Lung (tissue), 11 donors: ENCODE measurements at regions not wholly inside any gene's neighbourhood (a gene's known extent, or its start where the extent isn't known, plus 50 kb on each side); places are given as distances from the start of the nearest gene placed in this dataset.

Experiments used
- ATAC-seq: fragments of 200-7000 bp; cut with Tn5 transposase; one replicate; pipeline ENCODE4 v1.9.1; 2020; ENCODE audit warnings: moderate number of reproducible peaks; ENCODE audit not compliant: insufficient read depth, low FRiP score
- DNase-seq, 3 donors: peaks; one replicate each; pipeline ENCODE4 v3.0.0-alpha.2; 2013 to 2017
- H3K27ac ChIP-seq, 2 donors: one replicate each; pipeline ENCODE4 v1.5.1; 2013; ENCODE audit warnings: mild to moderate bottlenecking in 2 of 2, moderate library complexity in 2 of 2, control low read depth in 1 of 2, inconsistent platforms in 1 of 2, low read depth in 1 of 2, low read length in 1 of 2
- H3K27me3 ChIP-seq, 3 donors: one replicate each; pipeline ENCODE4 v1.5.1; 2013; ENCODE audit warnings: low read length in 2 of 3; ENCODE audit not compliant: control insufficient read depth in 3 of 3, insufficient read depth in 3 of 3
- H3K36me3 ChIP-seq, 4 donors: one replicate each; pipeline ENCODE4 v1.5.1; 2013; ENCODE audit warnings: low read length in 4 of 4, mild to moderate bottlenecking in 1 of 4, moderate library complexity in 1 of 4; ENCODE audit not compliant: control insufficient read depth in 4 of 4, insufficient read depth in 4 of 4
- H3K4me1 ChIP-seq, 5 donors: one replicate each; pipeline ENCODE4 v1.5.1; 2013; ENCODE audit warnings: low read length in 5 of 5, mild to moderate bottlenecking in 2 of 5, moderate library complexity in 1 of 5; ENCODE audit not compliant: control insufficient read depth in 5 of 5, insufficient read depth in 5 of 5
- H3K4me3 ChIP-seq: one replicate; pipeline ENCODE4 v1.5.1; 2013; ENCODE audit warnings: mild to moderate bottlenecking, control low read depth, moderate library complexity
- H3K9ac ChIP-seq, 2 donors: one replicate each; pipeline ENCODE4 v1.5.1; 2013; ENCODE audit warnings: low read length in 2 of 2, control low read depth in 1 of 2; ENCODE audit not compliant: insufficient read depth in 1 of 2
- H3K9me3 ChIP-seq, 4 donors: one replicate each; pipeline ENCODE4 v1.5.1; 2013; ENCODE audit warnings: low read length in 3 of 4, mild to moderate bottlenecking in 1 of 4, moderate library complexity in 1 of 4; ENCODE audit not compliant: control insufficient read depth in 4 of 4, insufficient read depth in 3 of 4
- WGBS, 2 donors: extraction: QIAGEN DNeasy Blood & Tissue Kit; methylation state at CpG; one replicate each; pipeline ENCODE4 v1.1.7; 2013; 5-methylcytosine and 5-hydroxymethylcytosine counted together
- TF ChIP-seq, protein P1 (sequence below): IDR thresholded peaks from 2 replicates; pipeline ENCODE4 v1.5.1; 2012; ENCODE audit warnings: mild to moderate bottlenecking; ENCODE audit errors: control extremely low read depth, extremely low read depth
- donor health status: control.
- donor health status: control.
- donor health status: Bipolar disorder and iron deficiency.
- donor health status: healthy.
- donor health status: DM: yes; HTN: yes; CAD: no.

DNA sequence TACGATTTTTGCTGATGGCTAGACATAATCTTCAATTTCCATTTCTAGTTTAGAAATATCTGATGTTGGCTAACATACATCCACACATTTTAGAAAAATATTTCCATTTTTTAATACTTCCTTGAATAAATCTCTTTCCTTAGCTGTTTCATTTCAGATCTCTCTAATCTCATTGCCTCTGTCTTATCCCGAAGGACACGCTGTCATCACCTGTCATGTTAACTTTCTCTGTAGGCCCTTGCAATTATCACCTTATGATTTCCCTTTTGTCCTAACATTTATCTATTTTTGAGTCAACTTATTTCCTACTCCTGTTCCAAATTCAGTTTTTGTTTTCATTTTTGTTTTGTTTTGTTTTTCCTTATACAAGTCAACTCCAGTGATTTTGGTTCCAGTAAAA, 173.1 kb upstream of the POM121L12 start:
- no peak for DNase-seq
- H3K4me3 ChIP-seq = no peak overlapping the region
- H3K9ac ChIP-seq = no peak overlapping the region
- peaks cover 0 to 10% (median 7%) of the 10 kb centered on the region in 4 donors for H3K9me3 ChIP-seq
- H3K4me1 ChIP-seq = no peaks in the 10 kb centered on the region
- H3K27ac ChIP-seq = no peak overlapping the region
- TF ChIP-seq, protein P1, sequence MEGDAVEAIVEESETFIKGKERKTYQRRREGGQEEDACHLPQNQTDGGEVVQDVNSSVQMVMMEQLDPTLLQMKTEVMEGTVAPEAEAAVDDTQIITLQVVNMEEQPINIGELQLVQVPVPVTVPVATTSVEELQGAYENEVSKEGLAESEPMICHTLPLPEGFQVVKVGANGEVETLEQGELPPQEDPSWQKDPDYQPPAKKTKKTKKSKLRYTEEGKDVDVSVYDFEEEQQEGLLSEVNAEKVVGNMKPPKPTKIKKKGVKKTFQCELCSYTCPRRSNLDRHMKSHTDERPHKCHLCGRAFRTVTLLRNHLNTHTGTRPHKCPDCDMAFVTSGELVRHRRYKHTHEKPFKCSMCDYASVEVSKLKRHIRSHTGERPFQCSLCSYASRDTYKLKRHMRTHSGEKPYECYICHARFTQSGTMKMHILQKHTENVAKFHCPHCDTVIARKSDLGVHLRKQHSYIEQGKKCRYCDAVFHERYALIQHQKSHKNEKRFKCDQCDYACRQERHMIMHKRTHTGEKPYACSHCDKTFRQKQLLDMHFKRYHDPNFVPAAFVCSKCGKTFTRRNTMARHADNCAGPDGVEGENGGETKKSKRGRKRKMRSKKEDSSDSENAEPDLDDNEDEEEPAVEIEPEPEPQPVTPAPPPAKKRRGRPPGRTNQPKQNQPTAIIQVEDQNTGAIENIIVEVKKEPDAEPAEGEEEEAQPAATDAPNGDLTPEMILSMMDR = no peak
- no peaks in the 10 kb centered on the region for H3K27me3 ChIP-seq
- 91 to 93% methylated on average over 3 of the region's 3 CpGs for WGBS, 2 donors
- no peaks in the 10 kb centered on the region for H3K36me3 ChIP-seq
- ATAC-seq = no peak

DNA sequence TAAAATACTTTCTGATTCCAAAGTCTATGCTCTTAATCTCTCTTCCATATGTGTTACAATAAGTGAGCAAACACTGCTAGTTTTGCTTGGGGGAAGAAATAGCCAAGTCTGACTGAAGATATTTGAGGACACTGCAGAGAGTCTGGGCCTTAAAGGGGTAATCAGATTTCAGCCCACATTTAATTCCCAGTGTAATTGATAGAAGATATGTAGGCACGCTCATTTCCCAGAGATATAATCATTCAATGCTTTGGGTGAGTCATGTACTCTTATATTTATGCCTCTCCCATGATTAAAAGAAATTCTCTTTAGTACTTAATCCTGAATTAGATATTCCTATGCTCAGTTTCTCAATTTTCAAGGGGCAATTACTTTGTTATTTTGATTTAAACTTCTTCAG, 178.1 kb upstream of the POM121L12 start:
- H3K36me3 ChIP-seq = no peaks in the 10 kb centered on the region
- H3K27ac ChIP-seq = no peak overlapping the region
- H3K27me3 ChIP-seq = no peaks in the 10 kb centered on the region
- H3K4me1 ChIP-seq = no peaks in the 10 kb centered on the region
- TF ChIP-seq, protein P1 = no peak
- DNase-seq = no peak
- H3K9ac ChIP-seq = no peak overlapping the region
- WGBS, 2 donors = 0 to 2% methylated on average over 1 of the region's 1 CpG
- H3K9me3 ChIP-seq = no peaks in the 10 kb centered on the region
- H3K4me3 ChIP-seq = no peak overlapping the region
- ATAC-seq = no peak

DNA sequence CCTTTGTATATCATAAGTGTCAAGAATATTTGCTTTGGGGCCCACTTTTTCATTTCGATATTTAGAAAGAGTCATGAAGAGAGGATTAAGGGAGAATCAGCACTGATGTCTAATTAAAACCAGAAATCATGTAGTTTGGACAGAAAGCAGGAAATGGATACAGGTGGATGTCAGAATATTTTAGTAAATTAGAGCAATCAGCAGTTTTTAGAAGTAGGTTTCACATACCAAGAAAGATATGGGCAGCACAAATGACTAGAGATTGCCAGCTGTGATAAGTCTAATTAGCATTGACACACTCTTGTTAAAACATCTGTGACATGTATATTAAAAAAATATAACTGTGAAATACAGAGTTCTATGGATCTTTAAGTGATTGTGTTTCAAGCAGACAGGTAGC, 180.8 kb upstream of the POM121L12 start:
- Histone ChIP-seq H3K36me3 (no peaks in the 10 kb centered on the region), H3K4me1 (no peaks in the 10 kb centered on the region), H3K9ac (no peak overlapping the region), H3K27me3 (no peaks in the 10 kb centered on the region), H3K27ac (no peak overlapping the region), H3K9me3 (no peaks in the 10 kb centered on the region), H3K4me3 (no peak overlapping the region)
- TF ChIP-seq, protein P1 = no peak
- WGBS, 2 donors = 36 to 84% methylated on average over 1 of the region's 1 CpG
- no peak for DNase-seq
- no peak for ATAC-seq

DNA sequence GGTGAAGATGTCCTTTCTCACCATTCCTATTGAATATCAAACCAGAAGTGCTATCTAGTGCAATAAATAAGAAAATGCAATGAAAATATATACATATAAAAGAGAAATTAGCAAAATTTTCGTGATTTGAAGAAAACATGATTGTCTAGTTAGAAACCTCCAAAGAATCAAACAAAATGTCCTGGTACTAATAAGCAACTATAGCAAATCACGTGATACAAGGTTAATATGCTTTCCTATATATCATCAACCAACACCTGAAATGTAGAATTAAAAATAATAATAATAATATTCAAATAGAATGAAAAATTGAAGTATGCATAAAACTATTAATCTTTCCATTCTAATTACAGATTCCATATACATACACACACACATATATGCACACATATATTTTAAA, 183.9 kb upstream of the POM121L12 start:
- no peaks in the 10 kb centered on the region for H3K36me3 ChIP-seq
- 46 to 59% methylated on average over 2 of the region's 2 CpGs for WGBS, 2 donors
- DNase-seq (no peak), ATAC-seq (no peak)
- no peaks in the 10 kb centered on the region for H3K27me3 ChIP-seq
- H3K4me3 ChIP-seq = no peak overlapping the region
- TF ChIP-seq, protein P1 = no peak
- H3K4me1 ChIP-seq = no peaks in the 10 kb centered on the region
- no peak overlapping the region for H3K9ac ChIP-seq
- H3K27ac ChIP-seq = no peak overlapping the region
- peaks cover 0 to 2% (median 0%) of the 10 kb centered on the region in 4 donors for H3K9me3 ChIP-seq
